ENCODE measurements at regions not wholly inside any gene's neighbourhood (a gene's known extent, or its start where the extent isn't known, plus 50 kb on each side); places are given as distances from the start of the nearest gene placed in this dataset.

DNA sequence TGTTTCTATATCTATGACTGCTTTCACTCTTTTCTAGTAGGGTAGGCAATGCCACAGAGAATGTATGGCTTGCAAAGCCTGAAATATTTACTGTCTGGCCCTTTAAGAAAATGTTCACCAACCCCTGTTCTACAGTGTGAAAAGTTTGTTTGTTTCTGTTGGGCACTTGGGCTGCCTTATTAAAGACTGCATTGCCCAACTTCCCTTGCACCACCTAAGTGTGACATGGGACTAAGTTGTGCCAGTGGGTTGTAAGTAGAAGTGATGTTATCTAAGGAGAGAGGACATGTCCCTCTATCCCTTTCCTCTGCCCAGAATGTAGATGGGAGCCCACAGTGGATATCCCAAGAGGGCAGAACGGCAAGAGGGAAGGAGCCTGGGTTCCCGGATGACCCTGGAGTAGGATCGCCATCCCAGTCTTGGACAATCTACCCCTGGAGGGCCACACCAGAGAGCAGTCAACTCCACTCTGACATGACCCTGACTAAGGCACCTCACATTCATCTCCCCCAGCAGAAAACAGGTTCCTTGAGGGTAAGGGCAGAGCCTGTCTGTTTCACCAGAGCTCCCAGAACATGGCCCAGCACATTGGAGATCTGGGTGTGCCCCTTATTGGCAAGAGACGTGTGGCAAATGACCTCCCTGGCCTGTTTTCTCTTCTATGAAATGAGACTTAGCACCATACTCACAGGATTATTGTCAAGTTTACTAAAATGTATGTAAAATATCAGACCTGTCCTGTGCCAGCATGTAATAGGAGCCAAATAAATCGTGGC, 138.8 kb downstream of the SMAD6 start:
- no peak overlapping the region for H3K27ac ChIP-seq
- no peaks in the 10 kb centered on the region for H3K4me1 ChIP-seq (ENCODE audit: low read depth, poor library complexity, severe bottlenecking)
- no peak overlapping the region for H3K9ac ChIP-seq
- no peak overlapping the region for H3K4me3 ChIP-seq (IDR thresholded peaks at IDR 0.05; ENCODE audit: insufficient read depth, low read depth, low read length)
- no peaks in the 10 kb centered on the region for H4K20me1 ChIP-seq (ENCODE audit: insufficient read depth)
- H3K36me3 ChIP-seq (ENCODE audit: insufficient read depth) = no peaks in the 10 kb centered on the region
- no peaks in the 10 kb centered on the region for H3K79me2 ChIP-seq (ENCODE audit: insufficient read depth, low read depth)
- TF ChIP-seq, protein P1, sequence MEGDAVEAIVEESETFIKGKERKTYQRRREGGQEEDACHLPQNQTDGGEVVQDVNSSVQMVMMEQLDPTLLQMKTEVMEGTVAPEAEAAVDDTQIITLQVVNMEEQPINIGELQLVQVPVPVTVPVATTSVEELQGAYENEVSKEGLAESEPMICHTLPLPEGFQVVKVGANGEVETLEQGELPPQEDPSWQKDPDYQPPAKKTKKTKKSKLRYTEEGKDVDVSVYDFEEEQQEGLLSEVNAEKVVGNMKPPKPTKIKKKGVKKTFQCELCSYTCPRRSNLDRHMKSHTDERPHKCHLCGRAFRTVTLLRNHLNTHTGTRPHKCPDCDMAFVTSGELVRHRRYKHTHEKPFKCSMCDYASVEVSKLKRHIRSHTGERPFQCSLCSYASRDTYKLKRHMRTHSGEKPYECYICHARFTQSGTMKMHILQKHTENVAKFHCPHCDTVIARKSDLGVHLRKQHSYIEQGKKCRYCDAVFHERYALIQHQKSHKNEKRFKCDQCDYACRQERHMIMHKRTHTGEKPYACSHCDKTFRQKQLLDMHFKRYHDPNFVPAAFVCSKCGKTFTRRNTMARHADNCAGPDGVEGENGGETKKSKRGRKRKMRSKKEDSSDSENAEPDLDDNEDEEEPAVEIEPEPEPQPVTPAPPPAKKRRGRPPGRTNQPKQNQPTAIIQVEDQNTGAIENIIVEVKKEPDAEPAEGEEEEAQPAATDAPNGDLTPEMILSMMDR (conservative IDR thresholded peaks at IDR 0.05; ENCODE audit: low read depth, low read length) = no peak
- peaks cover 6% of the 10 kb centered on the region; the same call in 1 of the 2 replicates for H3K27me3 ChIP-seq (ENCODE audit: insufficient read depth, low read depth)
- H3K4me2 ChIP-seq = no peak overlapping the region
- H2AFZ ChIP-seq (ENCODE audit: low read depth) = no peak overlapping the region

DNA sequence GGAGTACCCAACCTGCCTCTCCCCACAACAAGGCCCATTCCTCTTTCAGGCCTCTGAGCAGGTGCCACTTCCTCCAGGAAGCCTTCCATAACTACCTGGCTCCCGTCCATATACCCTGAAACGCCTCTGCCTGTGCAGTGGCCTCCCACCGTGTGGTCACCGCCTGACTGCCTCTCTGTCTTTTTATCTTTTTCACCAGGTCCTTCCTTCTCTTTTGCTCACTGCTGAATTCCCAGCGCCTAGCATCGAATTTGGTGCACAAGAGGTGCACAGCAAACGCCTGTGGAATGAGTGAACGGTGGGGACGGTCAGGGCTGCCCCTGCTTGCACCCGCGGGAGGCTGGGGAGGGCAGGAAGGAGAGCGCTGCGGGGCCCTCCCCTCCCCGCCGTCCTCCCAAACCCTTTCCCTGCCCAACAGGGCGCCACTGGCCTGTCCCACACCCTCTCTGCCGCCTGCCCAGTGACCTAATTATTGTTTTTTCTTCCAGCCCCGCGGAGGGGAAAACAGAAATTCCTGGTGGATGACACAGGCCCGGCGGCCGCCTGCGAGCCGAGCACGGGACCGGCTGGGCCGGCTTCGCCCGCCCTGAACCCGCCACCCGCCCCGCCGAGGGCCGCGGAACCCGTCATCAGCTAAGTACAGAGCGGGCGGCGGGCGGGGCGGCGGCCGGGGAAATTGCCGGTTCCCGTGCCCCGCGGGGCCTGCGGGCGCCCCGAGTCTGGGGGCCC, 140.1 kb downstream of the SMAD6 start:
- H3K4me3 ChIP-seq (IDR thresholded peaks at IDR 0.05; ENCODE audit: insufficient read depth, low read depth, low read length) = no peak overlapping the region
- no peak overlapping the region for H3K4me2 ChIP-seq
- TF ChIP-seq, protein P1 (conservative IDR thresholded peaks at IDR 0.05; ENCODE audit: low read depth, low read length) = no peak
- H2AFZ ChIP-seq (ENCODE audit: low read depth) = no peak overlapping the region
- no peaks in the 10 kb centered on the region for H3K79me2 ChIP-seq (ENCODE audit: insufficient read depth, low read depth)
- H4K20me1 ChIP-seq (ENCODE audit: insufficient read depth) = no peaks in the 10 kb centered on the region
- no peaks in the 10 kb centered on the region for H3K36me3 ChIP-seq (ENCODE audit: insufficient read depth)
- H3K9ac ChIP-seq = no peak overlapping the region
- H3K4me1 ChIP-seq (ENCODE audit: low read depth, poor library complexity, severe bottlenecking) = no peaks in the 10 kb centered on the region
- H3K27me3 ChIP-seq (ENCODE audit: insufficient read depth, low read depth) = peaks cover 6% of the 10 kb centered on the region; the same call in 1 of the 2 replicates
- no peak overlapping the region for H3K27ac ChIP-seq

DNA sequence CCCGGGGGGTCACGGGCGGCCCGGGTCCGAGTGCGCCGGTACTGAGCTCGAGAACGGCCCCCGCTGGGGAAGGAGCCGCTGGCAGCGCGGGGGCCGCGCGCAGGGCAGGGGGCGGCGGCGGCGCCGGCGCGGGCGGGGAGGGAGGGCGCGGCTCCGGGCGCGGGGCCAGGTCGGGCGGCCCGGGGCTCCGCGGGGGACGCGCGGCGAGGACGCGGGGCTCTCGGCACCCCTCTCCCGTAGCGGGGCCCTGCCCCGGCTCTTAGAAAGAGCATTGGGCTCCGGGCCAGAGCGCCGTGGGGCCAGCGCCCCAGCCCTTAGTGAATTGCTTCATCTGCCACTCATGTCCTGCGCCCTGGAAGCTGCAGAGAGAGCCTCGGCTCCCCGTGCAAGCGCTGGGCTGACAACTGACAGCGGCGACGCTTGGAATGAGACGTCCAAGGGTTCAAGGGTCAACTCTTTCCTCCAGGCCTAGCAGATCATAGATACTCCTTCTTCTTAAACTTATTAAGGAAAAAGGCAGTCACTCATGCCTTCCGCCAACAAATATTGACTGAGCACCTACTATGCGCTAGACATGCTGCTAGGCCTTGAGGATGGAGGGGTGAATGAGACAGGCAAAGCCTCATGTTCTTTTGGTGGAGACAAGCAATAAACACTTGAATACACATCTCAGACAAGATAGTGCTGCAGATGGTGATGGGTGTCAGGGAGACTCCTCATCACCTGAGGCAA, 140.8 kb downstream of the SMAD6 start:
- no peak overlapping the region for H2AFZ ChIP-seq (ENCODE audit: low read depth)
- no peak overlapping the region for H3K4me3 ChIP-seq (IDR thresholded peaks at IDR 0.05; ENCODE audit: insufficient read depth, low read depth, low read length)
- TF ChIP-seq, protein P1 (conservative IDR thresholded peaks at IDR 0.05; ENCODE audit: low read depth, low read length) = no peak
- no peak overlapping the region for H3K27ac ChIP-seq
- H3K27me3 ChIP-seq (ENCODE audit: insufficient read depth, low read depth) = peaks cover 6% of the 10 kb centered on the region; the same call in 1 of the 2 replicates
- no peaks in the 10 kb centered on the region for H3K4me1 ChIP-seq (ENCODE audit: low read depth, poor library complexity, severe bottlenecking)
- no peak overlapping the region for H3K9ac ChIP-seq
- H3K4me2 ChIP-seq = no peak overlapping the region
- H3K36me3 ChIP-seq (ENCODE audit: insufficient read depth) = no peaks in the 10 kb centered on the region
- no peaks in the 10 kb centered on the region for H3K79me2 ChIP-seq (ENCODE audit: insufficient read depth, low read depth)
- no peaks in the 10 kb centered on the region for H4K20me1 ChIP-seq (ENCODE audit: insufficient read depth)

DNA sequence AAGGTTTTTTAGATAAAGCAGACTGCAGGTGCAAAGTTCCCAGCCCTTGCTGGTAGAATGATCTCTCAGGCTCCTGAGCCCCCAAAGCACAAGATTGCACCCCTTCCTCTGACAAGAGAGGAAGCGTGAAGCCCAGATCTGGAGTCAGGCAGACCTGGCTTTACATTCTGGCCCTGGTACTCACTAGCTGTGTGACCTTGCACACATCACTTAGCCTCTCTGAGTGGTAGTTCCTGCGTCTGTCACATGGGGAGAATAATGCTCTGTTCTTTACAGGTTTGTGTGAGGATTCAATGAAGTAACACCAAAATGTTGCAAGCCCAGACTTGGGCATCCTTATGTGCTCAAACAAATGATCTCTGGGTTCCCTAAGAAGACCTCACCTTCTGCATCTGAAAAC, 141.5 kb downstream of the SMAD6 start:
- Histone ChIP-seq H3K9ac (no peak overlapping the region), H3K4me3 (IDR thresholded peaks at IDR 0.05; ENCODE audit: insufficient read depth, low read depth, low read length) (no peak overlapping the region)

More for the DNA sequence above, 141.5 kb downstream of the SMAD6 start:
- H3K4me2 ChIP-seq = no peak overlapping the region
- no peak overlapping the region for H2AFZ ChIP-seq (ENCODE audit: low read depth)
- no peaks in the 10 kb centered on the region for H3K36me3 ChIP-seq (ENCODE audit: insufficient read depth)
- peaks cover 6% of the 10 kb centered on the region; the same call in 1 of the 2 replicates for H3K27me3 ChIP-seq (ENCODE audit: insufficient read depth, low read depth)
- H4K20me1 ChIP-seq (ENCODE audit: insufficient read depth) = no peaks in the 10 kb centered on the region
- TF ChIP-seq, protein P1 (conservative IDR thresholded peaks at IDR 0.05; ENCODE audit: low read depth, low read length) = no peak
- H3K4me1 ChIP-seq (ENCODE audit: low read depth, poor library complexity, severe bottlenecking) = no peaks in the 10 kb centered on the region
- no peaks in the 10 kb centered on the region for H3K79me2 ChIP-seq (ENCODE audit: insufficient read depth, low read depth)
- H3K27ac ChIP-seq = no peak overlapping the region
